CD4-positive, CD25-positive, alpha-beta regulatory T cell (primary cell): ENCODE measurements at regions not wholly inside any gene's neighbourhood (a gene's known extent, or its start where the extent isn't known, plus 50 kb on each side); places are given as distances from the start of the nearest gene placed in this dataset.

ENCODE experiments used
- ATAC-seq, 2 donors: fragments of 150-1000 bp; cut with Tn5 transposase; one replicate each; pipeline ENCODE4 v1.10.0; 2021; ENCODE audit warnings: low read depth in 2 of 2, moderate number of reproducible peaks in 2 of 2, moderate library complexity in 1 of 2
- DNase-seq, 3 donors: peaks; one replicate each; pipeline versions ENCODE4 v3.0.0 to v3.0.0-alpha.2; 2012 to 2022; ENCODE audit warnings: mixed read lengths in 1 of 3
- H3K27ac ChIP-seq: one replicate; pipeline ENCODE4 v1.7.0; 2013; ENCODE audit warnings: mild to moderate bottlenecking, low read length; ENCODE audit not compliant: insufficient read depth, poor library complexity, severe bottlenecking
- H3K27me3 ChIP-seq: one replicate; pipeline ENCODE4 v1.7.0; 2013; ENCODE audit warnings: low read length; ENCODE audit not compliant: control insufficient read depth, insufficient read depth
- H3K36me3 ChIP-seq: one replicate; pipeline ENCODE4 v1.7.0; 2013; ENCODE audit warnings: mild to moderate bottlenecking, low read length, moderate library complexity; ENCODE audit not compliant: control insufficient read depth, insufficient read depth
- H3K4me1 ChIP-seq: 2 replicates; pipeline ENCODE4 v1.7.0; 2013; ENCODE audit warnings: mild to moderate bottlenecking, low read length; ENCODE audit not compliant: insufficient read depth, control insufficient read depth, poor library complexity, severe bottlenecking
- H3K4me3 ChIP-seq: one replicate; pipeline ENCODE4 v1.7.0; 2013; ENCODE audit warnings: low read depth, mild to moderate bottlenecking, low read length, moderate library complexity
- H3K9me3 ChIP-seq, 2 experiments: 1 replicate in 1 of 2; 2 replicates in 1 of 2; pipeline ENCODE4 v1.7.0; 2013; ENCODE audit warnings: low read length in 2 of 2, mild to moderate bottlenecking in 1 of 2, moderate library complexity in 1 of 2; ENCODE audit not compliant: control insufficient read depth in 2 of 2
- H3K27ac Mint-ChIP-seq, 3 donors: one replicate each; pipeline ENCODE4 v1.8.0; 2020 to 2022; ENCODE audit warnings: mild to moderate bottlenecking in 3 of 3, mixed read lengths in 3 of 3, moderate library complexity in 2 of 3
- H3K27me3 Mint-ChIP-seq: one replicate; pipeline ENCODE4 v1.8.0; 2022; ENCODE audit warnings: mild to moderate bottlenecking, mixed read lengths
- H3K36me3 Mint-ChIP-seq: one replicate; pipeline ENCODE4 v1.8.0; 2020; ENCODE audit warnings: mixed read lengths
- H3K4me1 Mint-ChIP-seq, 4 donors: one replicate each; pipeline ENCODE4 v1.8.0; 2020 to 2022; ENCODE audit warnings: mixed read lengths in 4 of 4, mild to moderate bottlenecking in 1 of 4
- H3K4me3 Mint-ChIP-seq, 4 donors: one replicate each; pipeline ENCODE4 v1.8.0; 2020 to 2022; ENCODE audit warnings: mild to moderate bottlenecking in 4 of 4, mixed read lengths in 4 of 4, moderate library complexity in 3 of 4
- H3K9me3 Mint-ChIP-seq, 7 donors: one replicate each; pipeline ENCODE4 v1.8.0; 2020 to 2022; ENCODE audit warnings: mixed read lengths in 7 of 7, mild to moderate bottlenecking in 3 of 7, moderate library complexity in 2 of 7

DNA sequence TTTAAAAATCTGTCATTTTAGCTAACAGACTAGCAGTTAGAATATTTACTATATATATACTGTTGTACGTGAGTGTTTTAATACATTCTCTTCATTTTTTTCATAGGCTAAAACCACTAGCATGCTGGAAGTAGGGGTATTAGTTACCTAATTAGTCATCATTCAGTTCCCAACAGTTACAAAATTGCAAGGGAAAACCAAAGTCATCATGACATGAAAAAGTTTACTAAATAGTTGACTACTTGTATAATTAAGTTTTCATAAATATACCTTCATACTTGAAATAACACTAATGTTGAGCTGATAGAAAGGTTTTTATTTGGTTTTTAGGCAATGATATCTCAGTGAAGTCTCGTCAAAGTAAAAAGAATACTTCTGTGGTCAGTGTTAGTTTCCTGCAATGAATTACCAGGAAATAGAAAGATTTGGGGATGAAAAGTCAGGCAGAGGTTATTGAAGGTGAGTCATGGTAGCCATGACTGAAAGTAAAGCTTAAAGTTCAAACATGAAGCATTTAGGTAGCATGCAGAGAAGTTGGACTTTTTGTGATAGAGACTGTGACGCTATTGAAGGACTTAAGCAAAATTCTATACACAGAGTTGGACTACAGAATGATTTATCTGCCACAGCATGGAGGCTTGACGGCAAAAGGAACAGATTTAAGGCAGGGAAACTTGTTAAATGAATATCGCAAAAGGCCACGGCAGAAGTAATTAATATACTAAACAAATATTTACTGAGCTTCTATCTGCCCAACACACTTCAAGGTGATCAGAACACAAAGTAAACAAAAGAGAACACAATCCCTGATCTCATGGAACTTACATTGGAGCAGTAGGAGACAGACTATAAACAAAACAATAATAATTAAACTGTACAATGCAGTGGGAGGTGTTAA lies 828.1 kb upstream of the FAT3 start:
- no peak for ATAC-seq
- no peaks in the 10 kb centered on the region for H3K4me1 ChIP-seq
- no peak for DNase-seq
- H3K9me3 ChIP-seq, result peaks cover 0 to 2% of the 10 kb centered on the region in 2 experiments
- H3K4me1 Mint-ChIP-seq, result no peaks in the 10 kb centered on the region
- no peak overlapping the region for H3K4me3 Mint-ChIP-seq
- H3K27me3 ChIP-seq, result no peaks in the 10 kb centered on the region
- H3K4me3 ChIP-seq, result no peak overlapping the region
- H3K36me3 ChIP-seq, result no peaks in the 10 kb centered on the region
- no peaks in the 10 kb centered on the region for H3K27me3 Mint-ChIP-seq
- H3K27ac Mint-ChIP-seq, result no peak overlapping the region
- H3K9me3 Mint-ChIP-seq, result peaks cover 7 to 28% (median 18%) of the 10 kb centered on the region in 7 donors
- H3K27ac ChIP-seq, result no peak overlapping the region
- no peaks in the 10 kb centered on the region for H3K36me3 Mint-ChIP-seq

DNA sequence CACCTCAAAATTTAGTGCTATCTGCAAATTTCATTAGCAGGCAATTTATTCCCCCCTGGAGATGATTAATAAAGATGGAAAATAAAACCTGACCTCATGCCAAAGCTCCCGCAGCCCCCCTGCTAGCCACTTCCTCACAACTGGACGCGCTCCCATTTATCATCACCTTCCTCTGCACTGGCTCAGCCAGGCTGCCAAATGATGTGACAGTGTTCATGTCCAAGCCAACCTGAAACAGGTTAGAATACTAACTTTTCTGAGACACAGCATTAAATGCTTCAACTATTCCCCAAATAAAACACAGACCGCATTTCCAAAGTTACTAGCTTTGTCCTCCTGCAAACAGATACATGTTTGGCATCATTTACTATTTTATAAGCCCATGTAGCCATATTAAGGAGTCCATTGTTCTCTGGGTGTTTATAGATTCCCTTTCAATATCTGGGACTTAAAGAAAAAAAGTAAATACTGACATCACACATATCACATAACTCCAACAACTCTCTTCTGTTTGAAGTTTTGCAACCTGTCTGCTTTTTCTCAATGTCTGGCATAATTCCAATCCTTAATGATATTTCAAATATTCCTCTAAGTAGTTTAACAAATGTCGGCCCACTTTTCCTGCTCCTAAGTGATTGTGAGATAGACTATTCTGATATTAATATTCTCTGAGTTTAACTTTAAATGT lies 829.7 kb upstream of the FAT3 start:
- Histone ChIP-seq H3K36me3 (no peaks in the 10 kb centered on the region), H3K4me3 (no peak overlapping the region), H3K4me1 (no peaks in the 10 kb centered on the region), H3K9me3 (peaks cover 0 to 2% of the 10 kb centered on the region in 2 experiments), H3K27me3 (no peaks in the 10 kb centered on the region), H3K27ac (no peak overlapping the region)
- DNase-seq, result no peak
- no peaks in the 10 kb centered on the region for H3K36me3 Mint-ChIP-seq
- H3K27ac Mint-ChIP-seq, result no peak overlapping the region
- H3K4me3 Mint-ChIP-seq, result no peak overlapping the region
- H3K27me3 Mint-ChIP-seq, result no peaks in the 10 kb centered on the region
- no peak for ATAC-seq
- H3K4me1 Mint-ChIP-seq, result no peaks in the 10 kb centered on the region
- peaks cover 10 to 31% (median 17%) of the 10 kb centered on the region in 7 donors for H3K9me3 Mint-ChIP-seq

DNA sequence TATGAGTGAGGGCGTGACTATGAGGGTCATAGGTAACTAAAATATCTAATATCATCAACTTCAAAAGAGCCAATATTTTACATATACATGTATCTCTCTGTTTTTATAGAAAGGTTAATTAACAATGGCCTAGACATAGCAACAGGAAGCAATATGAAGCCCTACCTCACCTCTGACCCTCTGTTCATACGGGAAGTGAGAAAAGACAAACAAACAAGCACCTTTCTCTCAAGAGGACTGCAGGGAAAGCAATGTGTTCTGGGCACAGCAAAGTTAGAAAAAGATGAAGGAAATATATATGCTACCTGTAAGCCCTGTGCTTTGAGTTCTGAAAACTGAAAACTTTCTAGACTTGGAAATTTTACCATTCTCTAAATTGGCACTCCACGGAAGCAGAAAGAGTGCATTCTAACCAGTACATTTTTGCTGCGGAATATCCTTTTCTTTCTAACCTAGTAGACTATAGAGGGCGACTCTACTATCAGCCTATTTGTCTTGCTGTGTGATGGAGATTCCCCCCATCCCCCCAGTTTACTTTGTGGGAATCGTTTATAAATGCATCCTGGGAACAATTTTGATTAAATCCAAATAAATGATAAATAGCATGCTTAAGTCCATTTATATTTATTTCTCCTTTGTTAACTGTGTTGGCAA lies 830.4 kb upstream of the FAT3 start:
- Histone ChIP-seq H3K36me3 (no peaks in the 10 kb centered on the region), H3K9me3 (peaks cover 0 to 2% of the 10 kb centered on the region in 2 experiments), H3K4me1 (no peaks in the 10 kb centered on the region), H3K4me3 (no peak overlapping the region), H3K27ac (no peak overlapping the region), H3K27me3 (no peaks in the 10 kb centered on the region)
- H3K4me1 Mint-ChIP-seq, result no peaks in the 10 kb centered on the region
- H3K9me3 Mint-ChIP-seq, result peaks cover 10 to 33% (median 16%) of the 10 kb centered on the region in 7 donors
- H3K36me3 Mint-ChIP-seq, result no peaks in the 10 kb centered on the region
- no peak overlapping the region for H3K4me3 Mint-ChIP-seq
- no peak overlapping the region for H3K27ac Mint-ChIP-seq
- H3K27me3 Mint-ChIP-seq, result no peaks in the 10 kb centered on the region
- ATAC-seq (no peak), DNase-seq (no peak)

DNA sequence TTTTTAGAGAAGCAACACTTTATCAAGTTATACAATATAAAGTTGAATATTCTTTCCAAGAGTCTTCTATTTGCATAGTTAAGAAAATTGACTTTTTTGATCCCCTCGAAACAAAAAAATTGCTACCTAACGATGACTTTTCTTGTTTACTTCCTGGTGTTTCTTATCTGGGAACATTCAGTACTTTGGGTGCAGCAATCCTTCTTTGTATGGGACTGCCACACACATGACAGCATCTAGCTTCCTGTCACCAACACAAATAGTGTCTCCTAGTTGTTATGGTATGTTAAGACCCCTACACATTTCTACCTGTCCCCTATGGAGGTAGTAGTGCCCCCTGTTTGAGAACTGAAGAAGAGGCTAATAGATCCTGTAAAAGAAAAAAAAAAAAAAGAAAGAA lies 841.7 kb upstream of the FAT3 start:
- Mint-ChIP-seq H3K27ac (no peak overlapping the region), H3K9me3 (peaks cover 0 to 23% (median 4%) of the 10 kb centered on the region in 7 donors), H3K4me3 (no peak overlapping the region), H3K36me3 (no peaks in the 10 kb centered on the region), H3K27me3 (no peaks in the 10 kb centered on the region), H3K4me1 (no peaks in the 10 kb centered on the region)
- H3K27me3 ChIP-seq, result no peaks in the 10 kb centered on the region
- H3K9me3 ChIP-seq, result peaks cover 0 to 5% of the 10 kb centered on the region in 2 experiments
- H3K4me3 ChIP-seq, result no peak overlapping the region
- no peak for DNase-seq
- no peak for ATAC-seq
- no peak overlapping the region for H3K27ac ChIP-seq
- H3K36me3 ChIP-seq, result no peaks in the 10 kb centered on the region
- no peaks in the 10 kb centered on the region for H3K4me1 ChIP-seq

GRCh38 chr11:91374794-91375193 lies 849.8 kb upstream of the FAT3 start:
- Mint-ChIP-seq H3K9me3 (peaks cover 0 to 6% (median 2%) of the 10 kb centered on the region in 7 donors), H3K27ac (no peak overlapping the region), H3K4me3 (no peak overlapping the region), H3K4me1 (no peaks in the 10 kb centered on the region), H3K36me3 (no peaks in the 10 kb centered on the region), H3K27me3 (no peaks in the 10 kb centered on the region)
- H3K4me3 ChIP-seq, result no peak overlapping the region
- H3K9me3 ChIP-seq, result peaks cover 0 to 2% of the 10 kb centered on the region in 2 experiments
- DNase-seq, result no peak
- ATAC-seq, result no peak
- H3K4me1 ChIP-seq, result no peaks in the 10 kb centered on the region
- no peaks in the 10 kb centered on the region for H3K36me3 ChIP-seq
- no peak overlapping the region for H3K27ac ChIP-seq
- H3K27me3 ChIP-seq, result no peaks in the 10 kb centered on the region

- Histone ChIP-seq H3K4me3 (no peak overlapping the region), H3K4me1 (no peaks in the 10 kb centered on the region), H3K36me3 (no peaks in the 10 kb centered on the region), H3K27me3 (no peaks in the 10 kb centered on the region), H3K9me3 (peaks cover 0 to 2% of the 10 kb centered on the region in 2 experiments), H3K27ac (no peak overlapping the region)
- no peak overlapping the region for H3K4me3 Mint-ChIP-seq
- DNase-seq (no peak), ATAC-seq (no peak)
- no peak overlapping the region for H3K27ac Mint-ChIP-seq
- no peaks in the 10 kb centered on the region for H3K4me1 Mint-ChIP-seq
- H3K36me3 Mint-ChIP-seq, result no peaks in the 10 kb centered on the region
- no peaks in the 10 kb centered on the region for H3K27me3 Mint-ChIP-seq
- peaks cover 0 to 15% (median 3%) of the 10 kb centered on the region in 7 donors for H3K9me3 Mint-ChIP-seq
Observed at GRCh38 chr11:91373497-91373896, 851.1 kb upstream of the FAT3 start.

GRCh38 chr11:91366816-91367215 lies 857.8 kb upstream of the FAT3 start:
- no peak overlapping the region for H3K4me3 ChIP-seq
- H3K27ac ChIP-seq, result no peak overlapping the region
- H3K4me3 Mint-ChIP-seq, result no peak overlapping the region
- H3K27ac Mint-ChIP-seq, result no peak overlapping the region
- peaks cover 3 to 34% (median 5%) of the 10 kb centered on the region in 7 donors for H3K9me3 Mint-ChIP-seq
- H3K36me3 Mint-ChIP-seq, result no peaks in the 10 kb centered on the region
- no peaks in the 10 kb centered on the region for H3K4me1 Mint-ChIP-seq
- ATAC-seq, result no peak
- H3K4me1 ChIP-seq, result no peaks in the 10 kb centered on the region
- no peak for DNase-seq
- H3K27me3 Mint-ChIP-seq, result no peaks in the 10 kb centered on the region
- no peaks in the 10 kb centered on the region for H3K9me3 ChIP-seq
- H3K36me3 ChIP-seq, result no peaks in the 10 kb centered on the region
- H3K27me3 ChIP-seq, result no peaks in the 10 kb centered on the region
